ENCODE measurements at regions not wholly inside any gene's neighbourhood (a gene's known extent, or its start where the extent isn't known, plus 50 kb on each side); places are given as distances from the start of the nearest gene placed in this dataset.

- ATAC-seq (no peak), FAIRE-seq (no peak), DNase-seq (ENCODE audit: low spot score) (no peak)
- no peak overlapping the region for H3K9ac ChIP-seq (ENCODE audit: insufficient read depth, low read depth, low read length)
- no TSS peak for BruUV-seq (replicated peaks)
- intact Hi-C loops (cut with micrococcal nuclease; ENCODE audit: unreplicated experiment) (no loop called here), in situ Hi-C loops (cut with HindIII; ENCODE audit: extremely low pct_ligation_motif_present, low pct_unique_long_range_greater_than_20kb) (no loop called here)
- ChIA-PET CTCF (ENCODE audit: low intra/inter-chr PET ratio, low total read pairs) (no interaction called here), POLR2A (no interaction called here)
- H3K79me2 ChIP-seq (ENCODE audit: insufficient read depth, low read length): no peaks in the 10 kb centered on the region
- H3K4me1 ChIP-seq (ENCODE audit: insufficient read depth, low read length): peaks cover 23% of the 10 kb centered on the region
- no peak overlapping the region for H2AFZ ChIP-seq (ENCODE audit: low read length)
- no peaks in the 10 kb centered on the region for H3K36me3 ChIP-seq (replicated peaks in 1 of 2; ENCODE audit: control insufficient read depth in 1 of 2, insufficient read depth in 2 of 2, low read length in 2 of 2)
- H3K27ac ChIP-seq (ENCODE audit: extremely low read length, insufficient read depth, low read length): no peak overlapping the region
- TF ChIP-seq BRD4 (CRISPR knock-in tag; IDR thresholded peaks at IDR 0.05) (no peak), ZBTB33 (CRISPR knock-in tag; IDR thresholded peaks at IDR 0.05) (peak; percentile 70; the same call in 1 of the 2 replicates)
- no peaks in the 10 kb centered on the region for H3K27me3 ChIP-seq (ENCODE audit: control insufficient read depth in 1 of 2, insufficient read depth in 2 of 2, low read length in 2 of 2)
- no peaks in the 10 kb centered on the region for H3K9me3 ChIP-seq (ENCODE audit: low read length)
- 83% methylated on average over 3 of the region's 3 CpGs for WGBS (ENCODE audit: low lambda C conversion rate)
- no peaks in the 10 kb centered on the region for H4K20me1 ChIP-seq (ENCODE audit: insufficient read depth, low read length)
- H3K4me2 ChIP-seq (ENCODE audit: low read depth, low read length): no peak overlapping the region
- no peak overlapping the region for H3K4me3 ChIP-seq (replicated peaks in 1 of 3; ENCODE audit: insufficient read depth in 1 of 3, low read depth in 2 of 3, low read length in 3 of 3)
These were observed 119.4 kb upstream of the ACO1 start for GRCh38 chr9:32265037-32265436.

- Histone ChIP-seq H3K9me3 (ENCODE audit: low read length) (no peaks in the 10 kb centered on the region), H3K4me3 (replicated peaks in 1 of 3; ENCODE audit: insufficient read depth in 1 of 3, low read depth in 2 of 3, low read length in 3 of 3) (no peak overlapping the region), H4K20me1 (ENCODE audit: insufficient read depth, low read length) (no peaks in the 10 kb centered on the region), H3K4me2 (ENCODE audit: low read depth, low read length) (no peak overlapping the region), H3K79me2 (ENCODE audit: insufficient read depth, low read length) (no peaks in the 10 kb centered on the region), H3K9ac (ENCODE audit: insufficient read depth, low read depth, low read length) (no peak overlapping the region), H3K36me3 (replicated peaks in 1 of 2; ENCODE audit: control insufficient read depth in 1 of 2, insufficient read depth in 2 of 2, low read length in 2 of 2) (no peaks in the 10 kb centered on the region), H2AFZ (ENCODE audit: low read length) (no peak overlapping the region), H3K27ac (ENCODE audit: extremely low read length, insufficient read depth, low read length) (no peak overlapping the region), H3K4me1 (ENCODE audit: insufficient read depth, low read length) (no peaks in the 10 kb centered on the region), H3K27me3 (ENCODE audit: control insufficient read depth in 1 of 2, insufficient read depth in 2 of 2, low read length in 2 of 2) (no peaks in the 10 kb centered on the region)
- DNase-seq (ENCODE audit: low spot score): no peak
- ATAC-seq: no peak
- ChIA-PET POLR2A (no interaction called here), CTCF (ENCODE audit: low intra/inter-chr PET ratio, low total read pairs) (no interaction called here)
- intact Hi-C loops (cut with micrococcal nuclease; ENCODE audit: unreplicated experiment): no loop called here
- no TSS peak for BruUV-seq (replicated peaks)
- FAIRE-seq: no peak
- in situ Hi-C loops (cut with HindIII; ENCODE audit: extremely low pct_ligation_motif_present, low pct_unique_long_range_greater_than_20kb): no loop called here
- TF ChIP-seq CREB3 (CRISPR knock-in tag; IDR thresholded peaks at IDR 0.05) (no peak), SNAPC5 (CRISPR knock-in tag; IDR thresholded peaks at IDR 0.05; ENCODE audit: borderline replicate concordance) (no peak), MIER2 (CRISPR knock-in tag; IDR thresholded peaks at IDR 0.05) (peak; percentile 80), REST (IDR thresholded peaks at IDR 0.05; ENCODE audit: borderline replicate concordance in 1 of 2, low read depth in 1 of 2, low read length in 2 of 2) (peak; percentile 32 to 89)
These were observed 105.5 kb upstream of the ACO1 start for GRCh38 chr9:32278991-32279390.
